Kidney epithelial cell (primary cell): ENCODE measurements at regions not wholly inside any gene's neighbourhood (a gene's known extent, or its start where the extent isn't known, plus 50 kb on each side); places are given as distances from the start of the nearest gene placed in this dataset.

Source experiments
- DNase-seq: peaks from one replicate; pipeline ENCODE4 v3.0.0-alpha.2; 2010; ENCODE audit warnings: low read depth
- H3K27me3 ChIP-seq: 2 replicates; pipeline ENCODE4 v1.6.0; 2011; ENCODE audit warnings: low read length; ENCODE audit not compliant: control insufficient read depth, insufficient read depth
- H3K36me3 ChIP-seq: 2 replicates; pipeline ENCODE4 v1.5.1; 2011; ENCODE audit warnings: low read length; ENCODE audit not compliant: control insufficient read depth, insufficient read depth
- H3K4me3 ChIP-seq: 2 replicates; pipeline ENCODE4 v1.5.1; 2011; ENCODE audit warnings: low read depth, mild to moderate bottlenecking, control low read depth, low read length
- TF ChIP-seq, protein P1 (sequence below): IDR thresholded peaks from 2 replicates; pipeline ENCODE4 v1.5.1; 2011; ENCODE audit warnings: mild to moderate bottlenecking, moderate library complexity, low read length, control low read depth, inconsistent platforms; ENCODE audit not compliant: insufficient read depth, poor library complexity, severe bottlenecking

DNA sequence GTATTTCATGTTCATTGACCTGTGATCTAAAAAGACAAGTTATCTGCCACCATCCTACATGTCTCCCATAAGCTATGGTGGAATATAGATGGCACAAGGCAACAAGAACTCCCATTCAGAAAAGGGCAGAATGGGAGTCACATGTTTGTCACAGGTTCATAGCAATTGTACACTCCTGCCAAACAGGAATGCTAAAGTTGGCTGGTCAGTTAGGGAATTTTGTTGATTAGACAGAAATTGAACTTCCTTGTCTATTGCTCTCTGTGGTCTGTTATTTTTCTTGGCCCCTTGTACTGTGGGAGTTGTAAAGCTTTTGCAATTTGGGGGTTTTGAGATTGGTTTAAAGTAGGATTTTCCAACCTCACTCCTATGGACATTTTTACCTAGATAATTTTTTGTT is 101.7 kb upstream of the SOD3 start:
- Histone ChIP-seq H3K4me3 (no peak overlapping the region), H3K36me3 (no peaks in the 10 kb centered on the region), H3K27me3 (no peaks in the 10 kb centered on the region)
- TF ChIP-seq, protein P1, sequence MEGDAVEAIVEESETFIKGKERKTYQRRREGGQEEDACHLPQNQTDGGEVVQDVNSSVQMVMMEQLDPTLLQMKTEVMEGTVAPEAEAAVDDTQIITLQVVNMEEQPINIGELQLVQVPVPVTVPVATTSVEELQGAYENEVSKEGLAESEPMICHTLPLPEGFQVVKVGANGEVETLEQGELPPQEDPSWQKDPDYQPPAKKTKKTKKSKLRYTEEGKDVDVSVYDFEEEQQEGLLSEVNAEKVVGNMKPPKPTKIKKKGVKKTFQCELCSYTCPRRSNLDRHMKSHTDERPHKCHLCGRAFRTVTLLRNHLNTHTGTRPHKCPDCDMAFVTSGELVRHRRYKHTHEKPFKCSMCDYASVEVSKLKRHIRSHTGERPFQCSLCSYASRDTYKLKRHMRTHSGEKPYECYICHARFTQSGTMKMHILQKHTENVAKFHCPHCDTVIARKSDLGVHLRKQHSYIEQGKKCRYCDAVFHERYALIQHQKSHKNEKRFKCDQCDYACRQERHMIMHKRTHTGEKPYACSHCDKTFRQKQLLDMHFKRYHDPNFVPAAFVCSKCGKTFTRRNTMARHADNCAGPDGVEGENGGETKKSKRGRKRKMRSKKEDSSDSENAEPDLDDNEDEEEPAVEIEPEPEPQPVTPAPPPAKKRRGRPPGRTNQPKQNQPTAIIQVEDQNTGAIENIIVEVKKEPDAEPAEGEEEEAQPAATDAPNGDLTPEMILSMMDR, result no peak
- no peak for DNase-seq

DNA sequence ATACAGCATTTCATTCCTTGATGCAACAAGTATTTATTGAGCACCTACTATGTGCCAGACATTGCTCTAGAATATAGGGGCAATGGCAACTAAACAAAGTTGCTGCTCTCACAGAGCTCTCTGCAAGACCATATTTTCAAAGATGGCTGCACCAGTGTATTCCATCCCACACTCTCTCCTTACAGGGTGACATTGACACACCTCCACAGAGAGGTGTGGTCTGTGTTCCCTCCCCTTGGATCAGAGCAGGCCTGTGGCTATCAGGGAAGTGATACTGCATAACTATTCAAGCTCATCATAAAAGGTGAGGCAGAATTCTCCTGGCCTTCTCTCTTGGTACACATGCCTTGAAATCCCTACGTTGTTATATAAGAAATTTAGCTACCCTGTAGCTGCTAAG is 95.3 kb upstream of the SOD3 start:
- DNase-seq, result no peak
- Histone ChIP-seq H3K4me3 (no peak overlapping the region), H3K36me3 (no peaks in the 10 kb centered on the region), H3K27me3 (no peaks in the 10 kb centered on the region)
- TF ChIP-seq, protein P1, result no peak

DNA sequence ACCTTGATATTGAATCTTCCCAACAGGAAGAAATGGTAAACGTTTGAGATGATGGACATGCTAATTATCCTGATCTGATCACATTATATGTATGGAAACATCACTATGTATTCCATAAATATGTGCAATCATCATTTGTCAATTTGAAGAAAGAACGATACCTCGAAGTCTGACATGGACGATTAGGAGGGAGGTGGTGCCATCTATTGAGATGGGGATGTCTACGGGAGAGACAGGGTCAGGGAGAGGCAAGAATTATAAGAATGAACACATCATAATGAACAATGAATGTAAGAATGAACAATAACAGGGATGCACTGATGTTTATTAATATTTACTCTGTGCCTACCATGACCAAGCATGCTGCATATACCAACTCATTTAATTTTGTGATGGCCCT is 93.7 kb upstream of the SOD3 start:
- no peak for DNase-seq
- H3K4me3 ChIP-seq, result no peak overlapping the region
- TF ChIP-seq, protein P1, result no peak
- no peaks in the 10 kb centered on the region for H3K36me3 ChIP-seq
- H3K27me3 ChIP-seq, result no peaks in the 10 kb centered on the region

DNA sequence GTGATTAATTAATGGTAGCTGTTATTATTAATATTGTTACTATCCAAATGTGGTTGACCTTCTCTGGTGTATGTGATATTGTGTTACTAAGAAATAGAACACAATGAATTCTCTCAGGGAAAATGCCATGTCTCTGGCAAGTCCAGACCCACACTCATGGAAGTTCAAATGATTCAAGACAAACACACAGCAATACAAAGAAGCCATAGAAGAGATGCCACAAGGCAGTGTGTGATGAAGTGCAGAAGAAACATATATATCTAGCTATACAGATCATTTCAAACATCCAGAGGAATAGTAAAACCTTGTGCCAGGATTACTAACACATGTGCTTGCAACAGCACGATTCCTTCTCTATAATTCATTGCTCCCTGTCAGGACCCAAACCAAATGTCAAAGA is 93.1 kb upstream of the SOD3 start:
- Histone ChIP-seq H3K36me3 (no peaks in the 10 kb centered on the region), H3K27me3 (no peaks in the 10 kb centered on the region), H3K4me3 (no peak overlapping the region)
- DNase-seq, result no peak
- TF ChIP-seq, protein P1, result no peak

DNA sequence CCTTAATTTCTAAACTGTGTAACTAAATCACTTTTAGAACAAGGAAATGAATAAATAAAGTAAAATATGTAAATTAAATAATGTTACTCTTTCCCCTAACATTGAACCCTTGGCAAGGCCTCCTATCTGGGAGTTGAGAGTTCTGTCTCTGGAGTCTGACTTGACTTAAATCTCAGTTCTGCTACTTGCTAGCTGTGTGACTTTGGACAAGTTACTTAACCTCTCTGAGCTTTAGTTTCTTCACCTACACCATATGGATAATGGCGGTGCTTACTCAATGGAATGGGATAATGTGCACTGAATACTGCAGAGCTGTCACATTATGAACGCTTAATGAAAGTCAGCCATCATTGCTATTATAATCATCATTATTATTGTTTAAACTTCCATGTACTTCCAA is 92.1 kb upstream of the SOD3 start:
- TF ChIP-seq, protein P1, result no peak
- Histone ChIP-seq H3K27me3 (no peaks in the 10 kb centered on the region), H3K36me3 (no peaks in the 10 kb centered on the region), H3K4me3 (no peak overlapping the region)
- DNase-seq, result no peak

DNA sequence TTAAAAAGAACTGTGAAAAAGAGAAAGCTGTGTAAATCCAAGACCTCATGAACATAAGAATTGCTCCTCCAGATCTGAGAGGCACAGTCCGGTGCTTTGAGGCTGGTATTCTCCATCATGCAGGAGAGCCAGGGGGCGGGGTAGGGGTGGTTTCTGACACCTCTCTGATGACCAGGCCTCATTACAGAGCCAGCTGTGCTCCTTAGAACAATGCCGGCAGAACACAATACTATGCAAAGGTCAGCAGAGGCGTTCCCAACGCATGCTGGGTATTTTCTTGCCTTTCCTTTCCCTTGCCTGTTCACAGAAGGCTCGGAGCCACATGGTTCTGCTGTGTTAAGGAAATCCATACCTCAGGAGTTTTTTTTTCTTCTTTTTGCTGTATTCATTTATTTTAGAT is 91.2 kb upstream of the SOD3 start:
- H3K4me3 ChIP-seq, result no peak overlapping the region
- no peaks in the 10 kb centered on the region for H3K36me3 ChIP-seq
- TF ChIP-seq, protein P1, result no peak
- no peaks in the 10 kb centered on the region for H3K27me3 ChIP-seq
- DNase-seq, result no peak
